ENCODE measurements at regions not wholly inside any gene's neighbourhood (a gene's known extent, or its start where the extent isn't known, plus 50 kb on each side); places are given as distances from the start of the nearest gene placed in this dataset.
"Not testable (repeated sequence)": the region's sequence is repeated elsewhere in the genome, so short reads cannot be mapped to it uniquely, and the experiment has no call there.

- H3K9me3 ChIP-seq; H3K27ac ChIP-seq; H3K4me1 ChIP-seq; intact Hi-C loops (cut with DNase I); ATAC-seq; H3K36me3 ChIP-seq; DNase-seq; H3K4me3 ChIP-seq; H3K27me3 ChIP-seq: not testable (repeated sequence)
- 60% methylated on average over 1 of the region's 7 CpGs for WGBS (ENCODE audit: insufficient coverage, low coverage, low lambda C conversion rate, missing lambda C conversion rate)
These were observed 65.6 kb upstream of the COBL start for GRCh38 chr7:51382243-51382642.

DNA sequence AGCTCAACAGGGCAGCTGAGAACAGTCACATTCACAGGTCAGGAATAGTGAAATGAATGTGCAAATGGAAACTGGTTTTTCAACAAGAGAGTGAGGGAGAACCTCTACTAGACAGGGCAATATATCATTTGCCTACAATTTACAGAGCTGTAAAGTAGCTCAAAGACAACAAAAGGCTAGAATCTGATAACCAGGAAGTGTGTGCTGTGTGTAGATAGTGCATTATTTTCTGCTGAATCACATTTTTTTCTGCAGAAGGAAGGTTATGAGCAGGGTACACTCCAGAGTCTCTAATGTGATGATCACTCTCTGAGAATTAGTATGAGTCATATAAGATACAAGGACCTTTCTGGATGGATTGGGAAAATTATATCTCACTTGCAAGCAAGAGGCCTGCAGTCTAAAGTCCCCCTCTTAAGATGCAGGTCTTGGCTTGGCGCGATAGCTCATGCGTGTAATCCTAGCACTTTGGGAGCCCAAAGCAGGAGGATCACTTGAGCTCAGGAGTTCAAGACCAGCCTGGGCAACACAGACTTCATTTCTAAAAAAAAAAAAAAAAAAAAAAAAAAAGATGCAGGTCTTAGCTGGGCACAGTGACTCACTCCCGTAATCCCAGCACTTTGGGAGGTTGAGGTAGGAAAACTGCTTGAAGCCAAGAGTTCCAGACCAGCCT, 59.9 kb upstream of the COBL start:
- H3K9me3 ChIP-seq, result no peaks in the 10 kb centered on the region
- intact Hi-C loops (cut with DNase I), result no loop called here
- no peaks in the 10 kb centered on the region for H3K36me3 ChIP-seq
- no peak for DNase-seq
- WGBS (ENCODE audit: insufficient coverage, low coverage, low lambda C conversion rate, missing lambda C conversion rate), result 63% methylated on average over 4 of the region's 4 CpGs
- H3K4me1 ChIP-seq, result no peaks in the 10 kb centered on the region
- ATAC-seq, result peak in 3 of 4 donors; percentile 31 to 67 (median 41)
- no peak overlapping the region for H3K27ac ChIP-seq
- H3K4me3 ChIP-seq, result no peak overlapping the region
- no peaks in the 10 kb centered on the region for H3K27me3 ChIP-seq
- TF ChIP-seq CTCF (IDR thresholded peaks at IDR 0.05), result no peak
- no peak for TF ChIP-seq POLR2A (IDR thresholded peaks at IDR 0.05)

- ATAC-seq (no peak), DNase-seq (no peak)
- WGBS (ENCODE audit: insufficient coverage, low coverage, low lambda C conversion rate, missing lambda C conversion rate), result 63% methylated on average over 4 of the region's 4 CpGs
- H3K9me3 ChIP-seq, result no peaks in the 10 kb centered on the region
- TF ChIP-seq POLR2A (IDR thresholded peaks at IDR 0.05) (no peak), CTCF (IDR thresholded peaks at IDR 0.05) (no peak)
- no peaks in the 10 kb centered on the region for H3K4me1 ChIP-seq
- no peak overlapping the region for H3K27ac ChIP-seq
- no peaks in the 10 kb centered on the region for H3K36me3 ChIP-seq
- no peaks in the 10 kb centered on the region for H3K27me3 ChIP-seq
- intact Hi-C loops (cut with DNase I), result no loop called here
- no peak overlapping the region for H3K4me3 ChIP-seq
These were observed 58.3 kb upstream of the COBL start for GRCh38 chr7:51374936-51375335.

- H3K4me1 ChIP-seq; DNase-seq; H3K9me3 ChIP-seq; H3K36me3 ChIP-seq; H3K27me3 ChIP-seq; intact Hi-C loops (cut with DNase I); H3K4me3 ChIP-seq; H3K27ac ChIP-seq: not testable (repeated sequence)
- peak in 2 of 4 donors; percentile 21 to 50 for ATAC-seq
- 67% methylated on average over 1 of the region's 2 CpGs for WGBS (ENCODE audit: insufficient coverage, low coverage, low lambda C conversion rate, missing lambda C conversion rate)
These were observed 57.0 kb upstream of the COBL start for GRCh38 chr7:51373607-51374006.

DNA sequence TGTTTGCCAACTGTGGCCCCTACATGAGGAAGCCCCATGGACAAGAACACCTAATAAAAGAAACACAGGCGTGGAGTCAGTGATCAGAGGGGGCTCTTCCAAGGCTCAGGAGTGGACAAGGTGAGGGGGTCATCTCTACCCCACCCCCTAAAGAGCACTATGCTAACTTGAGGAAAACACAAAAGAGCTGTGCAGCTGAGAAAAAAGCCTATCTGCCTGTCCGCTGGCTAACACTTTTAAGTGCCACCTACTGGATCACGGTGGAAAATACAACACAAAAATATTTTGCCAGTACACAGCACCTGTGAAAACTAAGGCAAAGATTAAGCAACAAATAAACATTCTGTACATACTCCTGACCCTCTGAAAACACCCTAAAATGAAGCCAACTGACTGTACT, 53.1 kb upstream of the COBL start:
- Histone ChIP-seq H3K9me3 (no peaks in the 10 kb centered on the region), H3K4me3 (no peak overlapping the region), H3K4me1 (peaks cover 0 to 10% (median 2%) of the 10 kb centered on the region in 4 donors), H3K27me3 (no peaks in the 10 kb centered on the region), H3K36me3 (no peaks in the 10 kb centered on the region), H3K27ac (no peak overlapping the region)
- ATAC-seq (peak; percentile 69 to 75 (median 74)), DNase-seq (no peak)
- TF ChIP-seq CTCF (IDR thresholded peaks at IDR 0.05) (peak; percentile 39 to 56 (median 51)), POLR2A (IDR thresholded peaks at IDR 0.05) (no peak)
- 23% methylated on average over 3 of the region's 3 CpGs for WGBS (ENCODE audit: insufficient coverage, low coverage, low lambda C conversion rate, missing lambda C conversion rate)
- intact Hi-C loops (cut with DNase I), result loop anchor here (5.0 to 10.0 kb wide), 5 partner anchors 105 to 905 kb away; no protein-coding TSS in a partner anchor

DNA sequence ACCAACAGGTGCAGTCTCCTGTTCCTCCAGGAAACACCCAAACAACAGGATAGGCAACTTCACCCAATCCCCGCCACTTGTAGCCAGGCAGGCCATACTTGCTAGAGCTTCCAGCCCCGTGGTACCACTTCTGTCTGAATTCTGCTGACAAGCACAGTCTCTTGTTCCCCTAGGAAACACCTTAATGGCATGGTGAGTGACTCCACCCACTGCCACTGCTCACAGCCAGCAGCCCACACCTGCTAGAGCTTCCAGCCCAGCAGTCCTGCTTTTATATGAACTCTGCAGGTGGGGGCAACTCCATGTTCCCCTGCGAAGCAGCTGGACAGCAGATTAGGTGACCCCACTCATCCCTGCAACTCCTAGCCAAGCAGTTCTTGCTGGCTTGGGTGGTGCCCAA, 52.6 kb upstream of the COBL start:
- not testable (repeated sequence) for DNase-seq, ATAC-seq, H3K27ac ChIP-seq, H3K27me3 ChIP-seq, H3K4me3 ChIP-seq, H3K36me3 ChIP-seq, H3K4me1 ChIP-seq, H3K9me3 ChIP-seq
- WGBS (ENCODE audit: insufficient coverage, low coverage, low lambda C conversion rate, missing lambda C conversion rate), result 67% methylated on average over 2 of the region's 3 CpGs
- intact Hi-C loops (cut with DNase I), result loop anchor here (5.0 to 10.0 kb wide), 5 partner anchors 104 to 904 kb away; no protein-coding TSS in a partner anchor

All from right lobe of liver (tissue), 6 donors.